Endothelial cell of umbilical vein (primary cell): ENCODE measurements at regions not wholly inside any gene's neighbourhood (a gene's known extent, or its start where the extent isn't known, plus 50 kb on each side); places are given as distances from the start of the nearest gene placed in this dataset.

Source experiments
- EZH2 ChIP-seq: IDR thresholded peaks from 2 replicates; pipeline ENCODE4 v1.6.1; 2012; ENCODE audit warnings: borderline replicate concordance, low read depth, mild to moderate bottlenecking, moderate library complexity, low read length, inconsistent platforms; ENCODE audit not compliant: severe bottlenecking
- FOS ChIP-seq: IDR thresholded peaks from 2 replicates; pipeline ENCODE4 v1.6.1; 2011; ENCODE audit warnings: mild to moderate bottlenecking, low read length, moderate library complexity, borderline replicate concordance; ENCODE audit not compliant: insufficient read depth
- GATA2 ChIP-seq: IDR thresholded peaks from 2 replicates; pipeline ENCODE4 v1.7.0; 2011; ENCODE audit warnings: low read depth, mild to moderate bottlenecking, moderate library complexity, mixed read lengths, low read length; ENCODE audit not compliant: insufficient read length, insufficient read depth
- JUN ChIP-seq: IDR thresholded peaks from 2 replicates; pipeline ENCODE4 v1.6.1; 2011; ENCODE audit warnings: borderline replicate concordance, low read depth; ENCODE audit not compliant: insufficient read length, insufficient read depth
- MYC ChIP-seq: IDR thresholded peaks from one replicate; pipeline ENCODE4 v1.6.1; 2011; ENCODE audit warnings: mild to moderate bottlenecking, low read depth, low read length
- POLR2A ChIP-seq: IDR thresholded peaks from 2 replicates; pipeline ENCODE4 v1.6.1; 2012; ENCODE audit warnings: low read depth, mild to moderate bottlenecking, control low read depth, low read length
- POLR2AphosphoS5 ChIP-seq: IDR thresholded peaks from 2 replicates; pipeline ENCODE4 v1.6.1; 2012; ENCODE audit warnings: low read depth, mild to moderate bottlenecking, control low read depth, low read length, moderate library complexity; ENCODE audit not compliant: insufficient read depth
- TF ChIP-seq, protein P1 (sequence below), 2 donors: IDR thresholded peaks; 1 replicate in 1 of 2; 2 replicates in 1 of 2; pipeline ENCODE4 v1.5.1; 2011; ENCODE audit warnings: low read length in 2 of 2, mild to moderate bottlenecking in 2 of 2, moderate library complexity in 2 of 2, control low read depth in 1 of 2, inconsistent platforms in 1 of 2, low read depth in 1 of 2; ENCODE audit not compliant: insufficient read depth in 1 of 2; ENCODE audit errors: extremely low read depth in 1 of 2
- TF ChIP-seq, protein P2 (sequence below): IDR thresholded peaks from 2 replicates; pipeline ENCODE4 v1.6.1; 2011; ENCODE audit not compliant: insufficient read depth, insufficient read length

DNA sequence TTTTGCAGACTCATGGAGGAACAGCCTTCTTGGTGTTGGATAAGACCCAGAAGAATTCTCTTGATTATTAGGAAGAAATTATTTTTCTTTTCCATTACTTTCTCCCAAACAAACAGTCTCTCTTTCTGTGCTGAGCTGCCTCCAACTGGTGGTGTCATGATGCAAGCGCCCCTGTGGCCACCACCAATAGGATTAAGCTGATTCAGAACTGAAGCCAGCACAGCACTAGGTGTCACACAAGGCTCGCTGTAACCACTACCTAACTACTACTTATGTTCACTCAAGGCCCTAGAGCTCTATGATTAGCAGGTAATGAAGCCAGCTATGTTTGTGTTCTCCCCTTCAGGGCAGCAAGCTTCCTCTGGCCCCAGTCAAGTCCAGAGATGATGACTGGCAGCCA, 123.4 kb downstream of the HTR1B start:
- TF ChIP-seq POLR2AphosphoS5 (no peak), EZH2 (no peak), POLR2A (no peak), FOS (no peak), JUN (no peak), MYC (no peak), GATA2 (no peak)
- TF ChIP-seq, protein P1, sequence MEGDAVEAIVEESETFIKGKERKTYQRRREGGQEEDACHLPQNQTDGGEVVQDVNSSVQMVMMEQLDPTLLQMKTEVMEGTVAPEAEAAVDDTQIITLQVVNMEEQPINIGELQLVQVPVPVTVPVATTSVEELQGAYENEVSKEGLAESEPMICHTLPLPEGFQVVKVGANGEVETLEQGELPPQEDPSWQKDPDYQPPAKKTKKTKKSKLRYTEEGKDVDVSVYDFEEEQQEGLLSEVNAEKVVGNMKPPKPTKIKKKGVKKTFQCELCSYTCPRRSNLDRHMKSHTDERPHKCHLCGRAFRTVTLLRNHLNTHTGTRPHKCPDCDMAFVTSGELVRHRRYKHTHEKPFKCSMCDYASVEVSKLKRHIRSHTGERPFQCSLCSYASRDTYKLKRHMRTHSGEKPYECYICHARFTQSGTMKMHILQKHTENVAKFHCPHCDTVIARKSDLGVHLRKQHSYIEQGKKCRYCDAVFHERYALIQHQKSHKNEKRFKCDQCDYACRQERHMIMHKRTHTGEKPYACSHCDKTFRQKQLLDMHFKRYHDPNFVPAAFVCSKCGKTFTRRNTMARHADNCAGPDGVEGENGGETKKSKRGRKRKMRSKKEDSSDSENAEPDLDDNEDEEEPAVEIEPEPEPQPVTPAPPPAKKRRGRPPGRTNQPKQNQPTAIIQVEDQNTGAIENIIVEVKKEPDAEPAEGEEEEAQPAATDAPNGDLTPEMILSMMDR (IDR thresholded peaks at IDR 0.05; ENCODE audit: extremely low read depth in 1 of 2, insufficient read depth in 1 of 2, low read depth in 1 of 2, low read length in 2 of 2), result no peak
- TF ChIP-seq, protein P2, sequence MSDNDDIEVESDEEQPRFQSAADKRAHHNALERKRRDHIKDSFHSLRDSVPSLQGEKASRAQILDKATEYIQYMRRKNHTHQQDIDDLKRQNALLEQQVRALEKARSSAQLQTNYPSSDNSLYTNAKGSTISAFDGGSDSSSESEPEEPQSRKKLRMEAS, result no peak
